Uterus (tissue), 3 donors: ENCODE measurements at regions not wholly inside any gene's neighbourhood (a gene's known extent, or its start where the extent isn't known, plus 50 kb on each side); places are given as distances from the start of the nearest gene placed in this dataset.
"Not testable (repeated sequence)": the region's sequence is repeated elsewhere in the genome, so short reads cannot be mapped to it uniquely, and the experiment has no call there.

ENCODE experiments used
- DNase-seq, 2 donors: peaks; one replicate each; pipeline ENCODE4 v3.0.0-alpha.2; 2019 to 2020
- H3K27ac ChIP-seq, 2 donors: fragments of 200-600 bp; sonication (generic); 1 replicate in 1 of 2; 2 replicates in 1 of 2; pipeline ENCODE4 v1.5.1; 2016 to 2018
- H3K27me3 ChIP-seq, 2 donors: fragments of 200-600 bp; sonication (generic); one replicate each; pipeline ENCODE4 v1.5.1; 2018 to 2019; ENCODE audit warnings: control low read depth in 1 of 2
- H3K36me3 ChIP-seq, 2 donors: fragments of 200-600 bp; sonication (generic); one replicate each; pipeline ENCODE4 v1.5.1; 2019; ENCODE audit warnings: control low read depth in 1 of 2
- H3K4me1 ChIP-seq, 2 donors: fragments of 200-600 bp; sonication (generic); one replicate each; pipeline ENCODE4 v1.5.1; 2018 to 2019; ENCODE audit warnings: control low read depth in 1 of 2
- H3K4me3 ChIP-seq, 2 donors: fragments of 200-600 bp; sonication (generic); 1 replicate in 1 of 2; 2 replicates in 1 of 2; pipeline ENCODE4 v1.5.1; 2018 to 2019; ENCODE audit warnings: mild to moderate bottlenecking in 1 of 2
- H3K9me3 ChIP-seq, 2 donors: fragments of 200-600 bp; sonication (generic); one replicate each; pipeline ENCODE4 v1.5.1; 2019; ENCODE audit warnings: control low read depth in 1 of 2
- POLR2A ChIP-seq, 2 donors: fragments of 450-650 bp; IDR thresholded peaks; one replicate each; pipeline ENCODE4 v1.6.1; 2016; ENCODE audit warnings: antibody characterized with exemption in 2 of 2, mild to moderate bottlenecking in 1 of 2, moderate library complexity in 1 of 2
- intact Hi-C: fragments of 100-400 bp; cut with DNase I; formaldehyde crosslinking; loops from one replicate; pipeline ENCODE4 v1.15.1; 2023; ENCODE audit warnings: low total_unique reads
- TF ChIP-seq, protein P1 (sequence below), 4 experiments: fragments of 200-600 bp in 2 of 4; fragments of 450-650 bp in 2 of 4; sonication (generic) in 2 of 4; IDR thresholded peaks; one replicate each; pipeline ENCODE4 v1.5.1; 2016 to 2019; ENCODE audit warnings: antibody characterized with exemption in 4 of 4, mild to moderate bottlenecking in 2 of 4, moderate library complexity in 1 of 4
- donor health status: DM: yes; HTN: yes; CAD: no.

- H3K4me3 ChIP-seq, result no peak overlapping the region
- intact Hi-C loops, result no loop called here
- no peaks in the 10 kb centered on the region for H3K36me3 ChIP-seq
- H3K9me3 ChIP-seq, result no peaks in the 10 kb centered on the region
- H3K27ac ChIP-seq, result peak overlapping the region; percentile 59 to 80
- H3K27me3 ChIP-seq, result no peaks in the 10 kb centered on the region
- TF ChIP-seq POLR2A (IDR thresholded peaks at IDR 0.05), result no peak
- TF ChIP-seq, protein P1, sequence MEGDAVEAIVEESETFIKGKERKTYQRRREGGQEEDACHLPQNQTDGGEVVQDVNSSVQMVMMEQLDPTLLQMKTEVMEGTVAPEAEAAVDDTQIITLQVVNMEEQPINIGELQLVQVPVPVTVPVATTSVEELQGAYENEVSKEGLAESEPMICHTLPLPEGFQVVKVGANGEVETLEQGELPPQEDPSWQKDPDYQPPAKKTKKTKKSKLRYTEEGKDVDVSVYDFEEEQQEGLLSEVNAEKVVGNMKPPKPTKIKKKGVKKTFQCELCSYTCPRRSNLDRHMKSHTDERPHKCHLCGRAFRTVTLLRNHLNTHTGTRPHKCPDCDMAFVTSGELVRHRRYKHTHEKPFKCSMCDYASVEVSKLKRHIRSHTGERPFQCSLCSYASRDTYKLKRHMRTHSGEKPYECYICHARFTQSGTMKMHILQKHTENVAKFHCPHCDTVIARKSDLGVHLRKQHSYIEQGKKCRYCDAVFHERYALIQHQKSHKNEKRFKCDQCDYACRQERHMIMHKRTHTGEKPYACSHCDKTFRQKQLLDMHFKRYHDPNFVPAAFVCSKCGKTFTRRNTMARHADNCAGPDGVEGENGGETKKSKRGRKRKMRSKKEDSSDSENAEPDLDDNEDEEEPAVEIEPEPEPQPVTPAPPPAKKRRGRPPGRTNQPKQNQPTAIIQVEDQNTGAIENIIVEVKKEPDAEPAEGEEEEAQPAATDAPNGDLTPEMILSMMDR (IDR thresholded peaks at IDR 0.05), result no peak
- no peak for DNase-seq
- H3K4me1 ChIP-seq, result no peaks in the 10 kb centered on the region
Observed at GRCh38 chr10:114713525-114714090, 55.5 kb upstream of the ABLIM1 start.

DNA sequence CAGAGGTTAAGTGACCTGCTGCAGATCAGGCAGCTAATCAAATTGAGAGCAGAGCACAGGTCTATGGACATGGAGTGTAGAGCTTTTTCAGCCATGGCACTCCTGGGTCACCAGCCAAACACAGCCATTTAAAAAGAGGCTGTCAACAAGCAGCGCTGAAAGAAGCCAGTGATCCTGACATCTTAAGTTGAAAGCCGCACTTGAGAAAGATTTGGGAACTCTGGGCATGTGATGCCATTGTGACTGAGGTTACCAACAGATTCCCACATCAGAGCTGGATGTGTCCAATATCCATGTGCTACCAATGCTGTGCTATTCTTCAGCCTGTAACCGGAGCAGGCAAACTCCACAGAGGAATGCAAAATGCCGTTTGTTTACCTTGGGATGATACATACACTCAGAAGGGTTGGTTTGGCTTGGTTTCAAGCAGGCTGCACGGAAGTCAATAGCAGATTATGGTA lies 56.2 kb upstream of the ABLIM1 start:
- H3K4me1 ChIP-seq, result no peaks in the 10 kb centered on the region
- H3K4me3 ChIP-seq, result no peak overlapping the region
- H3K27ac ChIP-seq, result peak overlapping the region; percentile 59 to 80
- no peaks in the 10 kb centered on the region for H3K36me3 ChIP-seq
- no peak for DNase-seq
- no peak for TF ChIP-seq POLR2A (IDR thresholded peaks at IDR 0.05)
- TF ChIP-seq, protein P1 (IDR thresholded peaks at IDR 0.05), result no peak
- H3K27me3 ChIP-seq, result no peaks in the 10 kb centered on the region
- intact Hi-C loops, result no loop called here
- H3K9me3 ChIP-seq, result no peaks in the 10 kb centered on the region

GRCh38 chr10:114715171-114715670 lies 57.1 kb upstream of the ABLIM1 start:
- no peak overlapping the region for H3K4me3 ChIP-seq
- no peak for TF ChIP-seq POLR2A (IDR thresholded peaks at IDR 0.05)
- TF ChIP-seq, protein P1 (IDR thresholded peaks at IDR 0.05), result no peak
- no peaks in the 10 kb centered on the region for H3K4me1 ChIP-seq
- DNase-seq, result no peak
- intact Hi-C loops, result no loop called here
- no peaks in the 10 kb centered on the region for H3K27me3 ChIP-seq
- H3K36me3 ChIP-seq, result no peaks in the 10 kb centered on the region
- H3K9me3 ChIP-seq, result no peaks in the 10 kb centered on the region
- H3K27ac ChIP-seq, result peak overlapping the region; percentile 59 to 80

GRCh38 chr10:114716811-114717404 lies 58.8 kb upstream of the ABLIM1 start:
- DNase-seq, result no peak
- intact Hi-C loops, result no loop called here
- H3K4me1 ChIP-seq, result no peaks in the 10 kb centered on the region

DNA sequence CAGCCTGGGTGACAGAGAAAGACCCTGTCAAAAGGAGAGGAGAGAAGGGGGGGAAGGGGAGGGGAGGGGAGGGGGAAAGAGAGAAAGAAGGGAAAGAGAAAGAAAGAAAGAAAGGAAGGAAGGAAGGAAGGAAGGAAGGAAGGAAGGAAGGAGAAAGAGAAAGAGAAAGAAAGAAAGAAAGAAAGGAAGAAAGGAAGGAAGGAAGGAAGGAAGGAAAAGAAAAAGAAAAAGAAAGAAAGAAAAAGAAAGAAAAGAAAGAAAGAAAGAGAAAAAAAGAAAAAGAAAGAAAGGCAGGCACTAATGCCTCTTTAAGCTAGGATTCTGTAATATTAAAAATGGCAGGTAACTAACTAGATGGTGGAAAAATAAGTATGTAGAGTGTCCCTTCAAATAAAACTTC lies 59.8 kb upstream of the ABLIM1 start:
- H3K4me1 ChIP-seq, result not testable (repeated sequence)

More at GRCh38 chr10:114716811-114717404, 58.8 kb upstream of the ABLIM1 start:
- H3K27ac ChIP-seq, result no peak overlapping the region
- no peaks in the 10 kb centered on the region for H3K36me3 ChIP-seq
- TF ChIP-seq POLR2A (IDR thresholded peaks at IDR 0.05), result no peak
- TF ChIP-seq, protein P1 (IDR thresholded peaks at IDR 0.05), result no peak
- no peak overlapping the region for H3K4me3 ChIP-seq
- H3K27me3 ChIP-seq, result no peaks in the 10 kb centered on the region
- no peaks in the 10 kb centered on the region for H3K9me3 ChIP-seq

More for the DNA sequence above, 59.8 kb upstream of the ABLIM1 start:
- H3K27ac ChIP-seq, H3K4me3 ChIP-seq, H3K9me3 ChIP-seq, DNase-seq, H3K27me3 ChIP-seq, intact Hi-C loops, H3K36me3 ChIP-seq: not testable (repeated sequence)
